ENCODE measurements at regions not wholly inside any gene's neighbourhood (a gene's known extent, or its start where the extent isn't known, plus 50 kb on each side); places are given as distances from the start of the nearest gene placed in this dataset.

- Histone ChIP-seq H3K4me3 (ENCODE audit: low read length) (no peak overlapping the region), H3K9me2 (replicated peaks; ENCODE audit: control insufficient read depth, low read length) (no peaks in the 10 kb centered on the region), H3K36me3 (ENCODE audit: control insufficient read depth, low read length) (no peaks in the 10 kb centered on the region), H4K20me1 (ENCODE audit: control insufficient read depth, insufficient read depth, low read depth, low read length) (no peaks in the 10 kb centered on the region), H3K4me1 (ENCODE audit: control insufficient read depth, low read length) (no peaks in the 10 kb centered on the region), H3K27me3 (ENCODE audit: control insufficient read depth, low read length) (no peaks in the 10 kb centered on the region), H3K4me2 (ENCODE audit: low read length) (no peak overlapping the region), H3F3A (ENCODE audit: control insufficient read depth, insufficient read depth) (no peaks in the 10 kb centered on the region), H3K9me3 (ENCODE audit: control insufficient read depth, insufficient read depth, low read length) (no peaks in the 10 kb centered on the region), H3K27ac (ENCODE audit: low read depth, low read length) (no peak overlapping the region), H3K79me2 (ENCODE audit: control insufficient read depth, low read length) (no peaks in the 10 kb centered on the region)
- TF ChIP-seq EZH2phosphoT487 (IDR thresholded peaks at IDR 0.05; ENCODE audit: borderline replicate concordance, low read length), result no peak
- TF ChIP-seq, protein P1, sequence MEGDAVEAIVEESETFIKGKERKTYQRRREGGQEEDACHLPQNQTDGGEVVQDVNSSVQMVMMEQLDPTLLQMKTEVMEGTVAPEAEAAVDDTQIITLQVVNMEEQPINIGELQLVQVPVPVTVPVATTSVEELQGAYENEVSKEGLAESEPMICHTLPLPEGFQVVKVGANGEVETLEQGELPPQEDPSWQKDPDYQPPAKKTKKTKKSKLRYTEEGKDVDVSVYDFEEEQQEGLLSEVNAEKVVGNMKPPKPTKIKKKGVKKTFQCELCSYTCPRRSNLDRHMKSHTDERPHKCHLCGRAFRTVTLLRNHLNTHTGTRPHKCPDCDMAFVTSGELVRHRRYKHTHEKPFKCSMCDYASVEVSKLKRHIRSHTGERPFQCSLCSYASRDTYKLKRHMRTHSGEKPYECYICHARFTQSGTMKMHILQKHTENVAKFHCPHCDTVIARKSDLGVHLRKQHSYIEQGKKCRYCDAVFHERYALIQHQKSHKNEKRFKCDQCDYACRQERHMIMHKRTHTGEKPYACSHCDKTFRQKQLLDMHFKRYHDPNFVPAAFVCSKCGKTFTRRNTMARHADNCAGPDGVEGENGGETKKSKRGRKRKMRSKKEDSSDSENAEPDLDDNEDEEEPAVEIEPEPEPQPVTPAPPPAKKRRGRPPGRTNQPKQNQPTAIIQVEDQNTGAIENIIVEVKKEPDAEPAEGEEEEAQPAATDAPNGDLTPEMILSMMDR (IDR thresholded peaks at IDR 0.05; ENCODE audit: low read depth, low read length, poor library complexity, severe bottlenecking), result no peak
Observed at GRCh38 chr13:42485272-42485671, 88.7 kb upstream of the TNFSF11 start.

DNA sequence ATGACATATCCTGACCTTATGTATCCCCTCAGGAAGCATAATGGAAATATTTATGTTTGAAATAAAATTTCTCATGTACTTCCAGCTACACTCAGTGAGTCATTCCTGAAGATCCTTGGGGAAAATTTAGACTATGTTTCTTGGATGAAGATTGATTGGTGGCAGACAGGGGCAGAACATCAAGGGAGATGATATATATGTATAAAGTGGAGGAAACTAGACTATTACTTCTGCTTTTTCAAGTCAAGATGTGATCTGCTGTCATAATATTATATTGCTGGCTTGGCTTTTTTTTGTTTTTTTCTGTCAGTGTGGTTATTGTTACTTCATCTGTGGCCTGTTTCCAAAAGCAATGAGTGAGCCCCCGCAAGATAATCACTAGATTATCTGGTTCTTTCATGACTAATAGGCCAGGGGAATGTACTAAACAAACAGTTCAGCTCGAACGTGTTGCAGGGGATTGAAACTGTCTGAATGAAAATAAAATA, 87.2 kb upstream of the TNFSF11 start:
- Histone ChIP-seq H3K4me3 (ENCODE audit: low read length) (no peak overlapping the region), H3K4me1 (ENCODE audit: control insufficient read depth, low read length) (no peaks in the 10 kb centered on the region), H3K9me2 (replicated peaks; ENCODE audit: control insufficient read depth, low read length) (no peaks in the 10 kb centered on the region), H3K36me3 (ENCODE audit: control insufficient read depth, low read length) (no peaks in the 10 kb centered on the region), H3K27ac (ENCODE audit: low read depth, low read length) (no peak overlapping the region), H3K79me2 (ENCODE audit: control insufficient read depth, low read length) (no peaks in the 10 kb centered on the region), H4K20me1 (ENCODE audit: control insufficient read depth, insufficient read depth, low read depth, low read length) (no peaks in the 10 kb centered on the region), H3K9me3 (ENCODE audit: control insufficient read depth, insufficient read depth, low read length) (no peaks in the 10 kb centered on the region), H3K4me2 (ENCODE audit: low read length) (no peak overlapping the region), H3K27me3 (ENCODE audit: control insufficient read depth, low read length) (no peaks in the 10 kb centered on the region), H3F3A (ENCODE audit: control insufficient read depth, insufficient read depth) (no peaks in the 10 kb centered on the region)
- TF ChIP-seq EZH2phosphoT487 (IDR thresholded peaks at IDR 0.05; ENCODE audit: borderline replicate concordance, low read length), result no peak

GRCh38 chr13:42487221-42487620, 86.7 kb upstream of the TNFSF11 start:
- no peaks in the 10 kb centered on the region for H3K36me3 ChIP-seq (ENCODE audit: control insufficient read depth, low read length)
- H3F3A ChIP-seq (ENCODE audit: control insufficient read depth, insufficient read depth), result no peaks in the 10 kb centered on the region
- no peaks in the 10 kb centered on the region for H3K27me3 ChIP-seq (ENCODE audit: control insufficient read depth, low read length)
- no peaks in the 10 kb centered on the region for H3K9me2 ChIP-seq (replicated peaks; ENCODE audit: control insufficient read depth, low read length)
- no peaks in the 10 kb centered on the region for H3K4me1 ChIP-seq (ENCODE audit: control insufficient read depth, low read length)
- H3K4me2 ChIP-seq (ENCODE audit: low read length), result no peak overlapping the region
- TF ChIP-seq, protein P1 (IDR thresholded peaks at IDR 0.05; ENCODE audit: low read depth, low read length, poor library complexity, severe bottlenecking), result no peak
- no peak for TF ChIP-seq EZH2phosphoT487 (IDR thresholded peaks at IDR 0.05; ENCODE audit: borderline replicate concordance, low read length)
- H3K9me3 ChIP-seq (ENCODE audit: control insufficient read depth, insufficient read depth, low read length), result no peaks in the 10 kb centered on the region
- no peaks in the 10 kb centered on the region for H3K79me2 ChIP-seq (ENCODE audit: control insufficient read depth, low read length)
- H4K20me1 ChIP-seq (ENCODE audit: control insufficient read depth, insufficient read depth, low read depth, low read length), result no peaks in the 10 kb centered on the region
- H3K4me3 ChIP-seq (ENCODE audit: low read length), result no peak overlapping the region
- no peak overlapping the region for H3K27ac ChIP-seq (ENCODE audit: low read depth, low read length)

- no peaks in the 10 kb centered on the region for H3K4me1 ChIP-seq (ENCODE audit: control insufficient read depth, low read length)
- H4K20me1 ChIP-seq (ENCODE audit: control insufficient read depth, insufficient read depth, low read depth, low read length), result no peaks in the 10 kb centered on the region
- H3K27ac ChIP-seq (ENCODE audit: low read depth, low read length), result no peak overlapping the region
- H3K4me2 ChIP-seq (ENCODE audit: low read length), result no peak overlapping the region
- no peaks in the 10 kb centered on the region for H3K9me3 ChIP-seq (ENCODE audit: control insufficient read depth, insufficient read depth, low read length)
- no peak overlapping the region for H3K4me3 ChIP-seq (ENCODE audit: low read length)
- H3K9me2 ChIP-seq (replicated peaks; ENCODE audit: control insufficient read depth, low read length), result no peaks in the 10 kb centered on the region
- H3K79me2 ChIP-seq (ENCODE audit: control insufficient read depth, low read length), result no peaks in the 10 kb centered on the region
- TF ChIP-seq EZH2phosphoT487 (IDR thresholded peaks at IDR 0.05; ENCODE audit: borderline replicate concordance, low read length), result no peak
- TF ChIP-seq, protein P1 (IDR thresholded peaks at IDR 0.05; ENCODE audit: low read depth, low read length, poor library complexity, severe bottlenecking), result no peak
- H3F3A ChIP-seq (ENCODE audit: control insufficient read depth, insufficient read depth), result no peaks in the 10 kb centered on the region
- 0 out of 2 replicates have a peak, but pooled peaks cover 4% of the 10 kb centered on the region for H3K27me3 ChIP-seq (ENCODE audit: control insufficient read depth, low read length)
- H3K36me3 ChIP-seq (ENCODE audit: control insufficient read depth, low read length), result no peaks in the 10 kb centered on the region
Observed at GRCh38 chr13:42490676-42491075, 83.3 kb upstream of the TNFSF11 start.
